ENCODE measurements at regions not wholly inside any gene's neighbourhood (a gene's known extent, or its start where the extent isn't known, plus 50 kb on each side); places are given as distances from the start of the nearest gene placed in this dataset.

GRCh38 chr21:31413698-31414097 is 69.6 kb upstream of the TIAM1 start:
- FAIRE-seq = no peak
- no peak overlapping the region for H2BK15ac ChIP-seq (ENCODE audit: low read length)
- H3K56ac ChIP-seq (replicated peaks; ENCODE audit: insufficient read length, low read depth, low read length) = no peak overlapping the region
- no peak overlapping the region for H2BK12ac ChIP-seq (ENCODE audit: low read depth, low read length)
- H3K23ac ChIP-seq (ENCODE audit: insufficient read length) = no peak overlapping the region
- H3K9ac ChIP-seq (replicated peaks in 1 of 4; ENCODE audit: extremely low read depth in 1 of 4, low read depth in 3 of 4, low read length in 3 of 4) = no peak overlapping the region
- no peak overlapping the region for H3K14ac ChIP-seq (ENCODE audit: insufficient read length)
- no peak overlapping the region; the same call in 1 of the 2 replicates for H4K8ac ChIP-seq (ENCODE audit: extremely low read depth, insufficient read depth, low read length)
- DNase-seq (ENCODE audit: low read depth in 1 of 2, low spot score in 2 of 2) = no peak
- no peak overlapping the region for H2BK5ac ChIP-seq (ENCODE audit: low read depth, low read length)
- H3K4me1 ChIP-seq (replicated peaks in 1 of 4; ENCODE audit: control insufficient read depth in 3 of 4, insufficient read depth in 4 of 4, low read length in 3 of 4) = no peaks in the 10 kb centered on the region
- H3K27me3 ChIP-seq (replicated peaks in 1 of 4; ENCODE audit: control insufficient read depth in 3 of 4, extremely low read depth in 1 of 4, insufficient read depth in 3 of 4, low read length in 3 of 4) = no peaks in the 10 kb centered on the region
- no peaks in the 10 kb centered on the region; a peak in 1 of 8 replicates for H3K36me3 ChIP-seq (ENCODE audit: control insufficient read depth in 2 of 4, insufficient read depth in 4 of 4, low read length in 3 of 4)
- H4K5ac ChIP-seq (ENCODE audit: insufficient read length, low read depth, low read length) = no peak overlapping the region
- ChIA-PET POLR2A (ENCODE audit: partially characterized antibody) (no interaction called here), CTCF (ENCODE audit: partially characterized antibody) (interaction anchor here (0.6 to 1.6 kb wide), 2 partner anchors 146 to 328 kb away, joined by 3 to 4 read pairs; no protein-coding TSS in a partner anchor)
- no peak overlapping the region for H2BK20ac ChIP-seq (ENCODE audit: low read length)
- H3K23me2 ChIP-seq (ENCODE audit: low read depth, low read length) = no peaks in the 10 kb centered on the region; the same call in 1 of the 2 replicates
- peaks cover 0 to 3% of the 10 kb centered on the region in 2 experiments; a peak in 1 of 4 replicates for H3K79me2 ChIP-seq (ENCODE audit: control insufficient read depth in 1 of 2, insufficient read depth in 2 of 2, low read length in 2 of 2)
- no peak overlapping the region for H3K27ac ChIP-seq (ENCODE audit: low read depth, low read length)
- H4K20me1 ChIP-seq (replicated peaks in 1 of 2; ENCODE audit: control insufficient read depth in 1 of 2, insufficient read depth in 2 of 2, low read length in 2 of 2) = peaks cover 0 to 9% of the 10 kb centered on the region in 2 experiments
- no peak overlapping the region for H3K4me2 ChIP-seq (ENCODE audit: insufficient read depth in 1 of 2, low read depth in 2 of 2, low read length in 2 of 2)
- H2AK5ac ChIP-seq (ENCODE audit: low read depth, low read length) = no peak overlapping the region
- H2BK120ac ChIP-seq (replicated peaks; ENCODE audit: low read depth, low read length) = no peak overlapping the region
- 90% methylated on average over 9 of the region's 9 CpGs; no CpG with 5 or more reads in 1 of the 2 experiments for WGBS, 2 experiments (ENCODE audit: extremely low coverage in 1 of 2, insufficient coverage in 1 of 2, insufficient read length in 1 of 2, insufficient replicate concordance in 2 of 2, low coverage in 1 of 2, low lambda C conversion rate in 2 of 2, missing lambda C conversion rate in 1 of 2)
- no peak overlapping the region for H3K4me3 ChIP-seq (ENCODE audit: extremely low read depth in 1 of 4, insufficient read depth in 2 of 4, low read depth in 3 of 4, low read length in 4 of 4)
- H3K4ac ChIP-seq (replicated peaks; ENCODE audit: insufficient read length, low read depth, low read length) = no peak overlapping the region
- H3K18ac ChIP-seq (ENCODE audit: extremely low read depth, low read length) = no peak overlapping the region
- no peak overlapping the region for H4K91ac ChIP-seq (replicated peaks; ENCODE audit: insufficient read length, low read length)
- no peak overlapping the region for H2AFZ ChIP-seq (ENCODE audit: low read length)
- no peaks in the 10 kb centered on the region for H3K9me3 ChIP-seq (ENCODE audit: insufficient read depth in 2 of 2, low read depth in 1 of 2, low read length in 1 of 2)
- H3K79me1 ChIP-seq (ENCODE audit: low read depth, low read length) = no peaks in the 10 kb centered on the region
- TF ChIP-seq RAD21 (IDR thresholded peaks at IDR 0.05 in 1 of 2, conservative IDR thresholded peaks at IDR 0.05 in 1 of 2; ENCODE audit: low read depth in 2 of 2, low read length in 2 of 2) (no peak), CTBP2 (IDR thresholded peaks at IDR 0.05; ENCODE audit: borderline replicate concordance, insufficient read depth, insufficient read length, low read length) (no peak), SIX5 (IDR thresholded peaks at IDR 0.05; ENCODE audit: low read depth, low read length) (no peak), ASH2L (IDR thresholded peaks at IDR 0.05; ENCODE audit: low read length) (no peak), FOSL1 (IDR thresholded peaks at IDR 0.05; ENCODE audit: insufficient read depth, low read depth, low read length) (no peak), PHF8 (conservative IDR thresholded peaks at IDR 0.05; ENCODE audit: low read depth, low read length) (no peak), TCF12 (IDR thresholded peaks at IDR 0.05; ENCODE audit: low read depth, low read length) (no peak), TBP (IDR thresholded peaks at IDR 0.05; ENCODE audit: low read depth, low read length) (no peak), SP4 (IDR thresholded peaks at IDR 0.05; ENCODE audit: low read length) (no peak), SP2 (IDR thresholded peaks at IDR 0.05; ENCODE audit: low read length) (no peak), NRF1 (IDR thresholded peaks at IDR 0.05; ENCODE audit: low read depth, low read length) (no peak), JUN (IDR thresholded peaks at IDR 0.05; ENCODE audit: low read depth, low read length) (no peak), SIN3A (conservative IDR thresholded peaks at IDR 0.05 in 1 of 2, IDR thresholded peaks at IDR 0.05 in 1 of 2; ENCODE audit: low read depth in 1 of 2, low read length in 2 of 2) (no peak)
